ENCODE measurements at regions not wholly inside any gene's neighbourhood (a gene's known extent, or its start where the extent isn't known, plus 50 kb on each side); places are given as distances from the start of the nearest gene placed in this dataset.

- TF ChIP-seq EZH2 (IDR thresholded peaks at IDR 0.05; ENCODE audit: borderline replicate concordance, low read depth, low read length, severe bottlenecking), result no peak
- no peak for TF ChIP-seq CTCF (IDR thresholded peaks at IDR 0.05; ENCODE audit: extremely low read depth in 1 of 2, insufficient read depth in 1 of 2, low read depth in 1 of 2, low read length in 2 of 2)
- no peak for TF ChIP-seq POLR2AphosphoS5 (IDR thresholded peaks at IDR 0.05; ENCODE audit: insufficient read depth, low read depth, low read length)
- no peak for TF ChIP-seq JUN (IDR thresholded peaks at IDR 0.05; ENCODE audit: borderline replicate concordance, insufficient read depth, insufficient read length, low read depth)
- TF ChIP-seq GATA2 (IDR thresholded peaks at IDR 0.05; ENCODE audit: insufficient read depth, insufficient read length, low read depth, low read length), result no peak
- no peak for TF ChIP-seq POLR2A (IDR thresholded peaks at IDR 0.05; ENCODE audit: low read depth, low read length)
- TF ChIP-seq FOS (IDR thresholded peaks at IDR 0.05; ENCODE audit: borderline replicate concordance, insufficient read depth, low read length), result no peak
- TF ChIP-seq MAX (IDR thresholded peaks at IDR 0.05; ENCODE audit: insufficient read depth, insufficient read length), result no peak
These were observed 120.3 kb upstream of the ADAMTS18 start for GRCh38 chr16:77555126-77555525.

Data from endothelial cell of umbilical vein (primary cell).